SK-N-SH treated with all-trans-retinoic acid at 6 μM for 48 hours (cell line): ENCODE measurements at regions not wholly inside any gene's neighbourhood (a gene's known extent, or its start where the extent isn't known, plus 50 kb on each side); places are given as distances from the start of the nearest gene placed in this dataset.

Experiments
- ATAC-seq: fragments of 200-7000 bp; cut with Tn5 transposase; 3 replicates; pipeline ENCODE4 v1.9.1; 2020; ENCODE audit warnings: mild to moderate bottlenecking, moderate library complexity
- ARNTL ChIP-seq: fragments of 450-650 bp; formaldehyde crosslinking; IDR thresholded peaks from 2 replicates; pipeline ENCODE4 v1.5.0; 2020; ENCODE audit warnings: low read depth, mild to moderate bottlenecking, moderate library complexity, borderline replicate concordance
- BACH2 ChIP-seq: fragments of 250-450 bp; sonication (Bioruptor Pico); IDR thresholded peaks from 2 replicates; pipeline ENCODE4 v1.9.0; 2021; ENCODE audit warnings: mild to moderate bottlenecking, borderline replicate concordance
- CSDC2 ChIP-seq: fragments of 250-450 bp; sonication (Bioruptor Pico); IDR thresholded peaks from 2 replicates; pipeline ENCODE4 v1.5.0; 2020; ENCODE audit warnings: mild to moderate bottlenecking, moderate library complexity
- ESRRG ChIP-seq: fragments of 250-450 bp; sonication (Bioruptor Pico); IDR thresholded peaks from 2 replicates; pipeline ENCODE4 v1.6.1; 2021; ENCODE audit warnings: mild to moderate bottlenecking
- GLIS3 ChIP-seq: fragments of 250-450 bp; sonication (Bioruptor Pico); IDR thresholded peaks from 2 replicates; pipeline ENCODE4 v1.5.0; 2020; ENCODE audit warnings: mild to moderate bottlenecking, moderate library complexity
- ISL1 ChIP-seq: fragments of 250-450 bp; sonication (Bioruptor Pico); IDR thresholded peaks from 2 replicates; pipeline ENCODE4 v2.1.2; 2022; ENCODE audit warnings: mild to moderate bottlenecking, moderate library complexity
- OSR1 ChIP-seq: fragments of 250-450 bp; sonication (Bioruptor Pico); IDR thresholded peaks from 2 replicates; pipeline ENCODE4 v1.8.0; 2022; ENCODE audit warnings: moderate library complexity, mild to moderate bottlenecking, inconsistent platforms
- PPARA ChIP-seq: fragments of 250-450 bp; sonication (Bioruptor Pico); IDR thresholded peaks from 2 replicates; pipeline ENCODE4 v1.5.0; 2020; ENCODE audit warnings: mild to moderate bottlenecking, borderline replicate concordance
- SNAI2 ChIP-seq: fragments of 250-450 bp; sonication (Bioruptor Pico); IDR thresholded peaks from 2 replicates; pipeline ENCODE4 v1.5.0; 2020; ENCODE audit warnings: mild to moderate bottlenecking, moderate library complexity
- TOX ChIP-seq: fragments of 250-450 bp; sonication (Bioruptor Pico); IDR thresholded peaks from 2 replicates; pipeline ENCODE4 v1.8.0; 2021; ENCODE audit warnings: mild to moderate bottlenecking, moderate library complexity, borderline replicate concordance
- ZFP3 ChIP-seq: fragments of 250-450 bp; sonication (Bioruptor Pico); IDR thresholded peaks from 2 replicates; pipeline ENCODE4 v1.5.0; 2020; ENCODE audit warnings: mild to moderate bottlenecking, moderate library complexity
- ZNF565 ChIP-seq: fragments of 450-650 bp; formaldehyde crosslinking; conservative IDR thresholded peaks from 2 replicates; pipeline ENCODE4 v1.5.0; 2020; ENCODE audit warnings: low read depth, mild to moderate bottlenecking, moderate library complexity
- ZNF70 ChIP-seq: fragments of 450-650 bp; formaldehyde crosslinking; IDR thresholded peaks from 2 replicates; pipeline ENCODE4 v1.5.0; 2020; ENCODE audit warnings: mild to moderate bottlenecking, moderate library complexity
- ZNF8 ChIP-seq: fragments of 450-650 bp; formaldehyde crosslinking; IDR thresholded peaks from 2 replicates; pipeline ENCODE4 v1.5.0; 2020; ENCODE audit warnings: mild to moderate bottlenecking, moderate library complexity
- TF ChIP-seq, protein P1 (sequence below): fragments of 250-450 bp; sonication (Bioruptor Pico); IDR thresholded peaks from 2 replicates; pipeline ENCODE4 v1.5.1; 2020; ENCODE audit warnings: low read depth, mild to moderate bottlenecking, moderate library complexity
- TF ChIP-seq, protein P2 (sequence below): fragments of 250-450 bp; sonication (Bioruptor Pico); IDR thresholded peaks from 2 replicates; pipeline ENCODE4 v1.5.1; 2021; ENCODE audit warnings: mild to moderate bottlenecking, moderate library complexity
- TF ChIP-seq, protein P3 (sequence below): fragments of 250-450 bp; sonication (Bioruptor Pico); IDR thresholded peaks from 2 replicates; pipeline ENCODE4 v1.8.0; 2020; ENCODE audit warnings: mild to moderate bottlenecking, moderate library complexity, borderline replicate concordance
- TF ChIP-seq, protein P4 (sequence below): fragments of 250-450 bp; sonication (Bioruptor Pico); IDR thresholded peaks from 2 replicates; pipeline ENCODE4 v1.5.0; 2020; ENCODE audit warnings: mild to moderate bottlenecking, moderate library complexity
- TF ChIP-seq, protein P5 (sequence below): fragments of 250-450 bp; sonication (Bioruptor Pico); IDR thresholded peaks from 2 replicates; pipeline ENCODE4 v1.8.0; 2021; ENCODE audit warnings: low read depth, mild to moderate bottlenecking, moderate library complexity, borderline replicate concordance

DNA sequence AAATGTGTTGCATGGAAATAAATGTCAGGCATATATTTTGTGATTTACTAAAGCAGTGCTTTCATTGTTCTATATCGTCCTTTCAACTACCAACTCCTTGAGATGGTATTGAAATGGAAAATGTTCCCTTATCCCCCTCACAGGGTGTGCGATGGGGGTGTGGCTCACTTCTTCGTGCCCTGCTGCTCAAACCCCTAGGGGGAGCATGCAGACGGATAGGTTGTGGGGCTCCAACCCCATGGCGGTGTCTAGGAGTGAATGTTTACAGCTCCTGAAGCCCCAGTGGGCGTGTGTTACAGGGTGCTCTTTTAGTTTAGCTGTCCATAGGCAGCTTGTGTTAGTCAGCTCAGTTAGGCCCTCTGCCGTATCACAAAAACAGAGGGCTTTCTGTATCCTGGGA, 287.7 kb upstream of the EMCN start:
- no peak for TF ChIP-seq ZNF70
- no peak for TF ChIP-seq BACH2 (CRISPR knock-in tag)
- no peak for TF ChIP-seq ARNTL (CRISPR knock-in tag)
- no peak for TF ChIP-seq ZFP3 (CRISPR knock-in tag)
- no peak for TF ChIP-seq ISL1 (CRISPR knock-in tag)
- TF ChIP-seq ESRRG = no peak
- TF ChIP-seq, protein P1, sequence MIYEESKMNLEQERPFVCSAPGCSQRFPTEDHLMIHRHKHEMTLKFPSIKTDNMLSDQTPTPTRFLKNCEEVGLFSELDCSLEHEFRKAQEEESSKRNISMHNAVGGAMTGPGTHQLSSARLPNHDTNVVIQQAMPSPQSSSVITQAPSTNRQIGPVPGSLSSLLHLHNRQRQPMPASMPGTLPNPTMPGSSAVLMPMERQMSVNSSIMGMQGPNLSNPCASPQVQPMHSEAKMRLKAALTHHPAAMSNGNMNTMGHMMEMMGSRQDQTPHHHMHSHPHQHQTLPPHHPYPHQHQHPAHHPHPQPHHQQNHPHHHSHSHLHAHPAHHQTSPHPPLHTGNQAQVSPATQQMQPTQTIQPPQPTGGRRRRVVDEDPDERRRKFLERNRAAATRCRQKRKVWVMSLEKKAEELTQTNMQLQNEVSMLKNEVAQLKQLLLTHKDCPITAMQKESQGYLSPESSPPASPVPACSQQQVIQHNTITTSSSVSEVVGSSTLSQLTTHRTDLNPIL (CRISPR knock-in tag) = no peak
- ATAC-seq = no peak

DNA sequence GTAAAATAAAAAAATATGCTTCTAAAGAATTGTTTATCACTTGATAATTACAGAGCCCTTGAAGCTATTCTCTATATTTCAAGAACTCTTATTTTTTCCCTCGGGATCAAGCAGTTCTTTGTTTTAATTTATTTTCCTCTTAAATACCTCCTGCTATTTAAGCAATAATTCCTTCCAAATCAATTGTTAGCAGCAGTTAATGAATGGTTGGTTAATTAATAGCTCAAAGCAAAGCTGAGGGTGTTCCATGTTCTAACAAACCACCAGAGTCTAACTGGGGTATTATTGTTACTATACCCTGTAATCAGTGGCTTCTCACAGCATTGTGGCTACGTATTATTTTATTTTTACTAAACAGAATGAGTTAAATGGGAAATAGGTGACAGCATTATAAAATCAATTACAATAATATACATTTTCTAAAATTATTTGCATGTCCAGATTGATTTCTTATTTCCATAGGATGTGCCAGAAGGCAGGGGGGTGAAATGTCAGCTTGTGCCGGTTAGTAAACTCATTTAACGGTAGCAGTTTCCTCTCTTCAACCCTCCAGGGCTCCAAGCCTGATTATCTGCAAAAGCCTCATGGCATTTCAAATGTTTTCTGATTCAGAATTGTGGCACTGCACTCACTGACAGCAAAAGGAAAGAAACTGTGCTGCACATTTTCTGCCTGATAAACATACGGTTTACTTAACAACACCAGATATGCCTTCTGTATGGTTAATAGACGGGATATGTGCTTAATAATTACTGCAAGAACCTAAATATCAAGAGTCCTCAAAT, 286.9 kb upstream of the EMCN start:
- ATAC-seq = no peak
- TF ChIP-seq, protein P2, sequence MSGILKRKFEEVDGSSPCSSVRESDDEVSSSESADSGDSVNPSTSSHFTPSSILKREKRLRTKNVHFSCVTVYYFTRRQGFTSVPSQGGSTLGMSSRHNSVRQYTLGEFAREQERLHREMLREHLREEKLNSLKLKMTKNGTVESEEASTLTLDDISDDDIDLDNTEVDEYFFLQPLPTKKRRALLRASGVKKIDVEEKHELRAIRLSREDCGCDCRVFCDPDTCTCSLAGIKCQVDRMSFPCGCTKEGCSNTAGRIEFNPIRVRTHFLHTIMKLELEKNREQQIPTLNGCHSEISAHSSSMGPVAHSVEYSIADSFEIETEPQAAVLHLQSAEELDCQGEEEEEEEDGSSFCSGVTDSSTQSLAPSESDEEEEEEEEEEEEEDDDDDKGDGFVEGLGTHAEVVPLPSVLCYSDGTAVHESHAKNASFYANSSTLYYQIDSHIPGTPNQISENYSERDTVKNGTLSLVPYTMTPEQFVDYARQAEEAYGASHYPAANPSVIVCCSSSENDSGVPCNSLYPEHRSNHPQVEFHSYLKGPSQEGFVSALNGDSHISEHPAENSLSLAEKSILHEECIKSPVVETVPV (CRISPR knock-in tag) = no peak
- TF ChIP-seq, protein P3, sequence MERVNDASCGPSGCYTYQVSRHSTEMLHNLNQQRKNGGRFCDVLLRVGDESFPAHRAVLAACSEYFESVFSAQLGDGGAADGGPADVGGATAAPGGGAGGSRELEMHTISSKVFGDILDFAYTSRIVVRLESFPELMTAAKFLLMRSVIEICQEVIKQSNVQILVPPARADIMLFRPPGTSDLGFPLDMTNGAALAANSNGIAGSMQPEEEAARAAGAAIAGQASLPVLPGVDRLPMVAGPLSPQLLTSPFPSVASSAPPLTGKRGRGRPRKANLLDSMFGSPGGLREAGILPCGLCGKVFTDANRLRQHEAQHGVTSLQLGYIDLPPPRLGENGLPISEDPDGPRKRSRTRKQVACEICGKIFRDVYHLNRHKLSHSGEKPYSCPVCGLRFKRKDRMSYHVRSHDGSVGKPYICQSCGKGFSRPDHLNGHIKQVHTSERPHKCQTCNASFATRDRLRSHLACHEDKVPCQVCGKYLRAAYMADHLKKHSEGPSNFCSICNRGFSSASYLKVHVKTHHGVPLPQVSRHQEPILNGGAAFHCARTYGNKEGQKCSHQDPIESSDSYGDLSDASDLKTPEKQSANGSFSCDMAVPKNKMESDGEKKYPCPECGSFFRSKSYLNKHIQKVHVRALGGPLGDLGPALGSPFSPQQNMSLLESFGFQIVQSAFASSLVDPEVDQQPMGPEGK (CRISPR knock-in tag) = no peak
- TF ChIP-seq ZNF70 (no peak), ESRRG (no peak)
- TF ChIP-seq, protein P4, sequence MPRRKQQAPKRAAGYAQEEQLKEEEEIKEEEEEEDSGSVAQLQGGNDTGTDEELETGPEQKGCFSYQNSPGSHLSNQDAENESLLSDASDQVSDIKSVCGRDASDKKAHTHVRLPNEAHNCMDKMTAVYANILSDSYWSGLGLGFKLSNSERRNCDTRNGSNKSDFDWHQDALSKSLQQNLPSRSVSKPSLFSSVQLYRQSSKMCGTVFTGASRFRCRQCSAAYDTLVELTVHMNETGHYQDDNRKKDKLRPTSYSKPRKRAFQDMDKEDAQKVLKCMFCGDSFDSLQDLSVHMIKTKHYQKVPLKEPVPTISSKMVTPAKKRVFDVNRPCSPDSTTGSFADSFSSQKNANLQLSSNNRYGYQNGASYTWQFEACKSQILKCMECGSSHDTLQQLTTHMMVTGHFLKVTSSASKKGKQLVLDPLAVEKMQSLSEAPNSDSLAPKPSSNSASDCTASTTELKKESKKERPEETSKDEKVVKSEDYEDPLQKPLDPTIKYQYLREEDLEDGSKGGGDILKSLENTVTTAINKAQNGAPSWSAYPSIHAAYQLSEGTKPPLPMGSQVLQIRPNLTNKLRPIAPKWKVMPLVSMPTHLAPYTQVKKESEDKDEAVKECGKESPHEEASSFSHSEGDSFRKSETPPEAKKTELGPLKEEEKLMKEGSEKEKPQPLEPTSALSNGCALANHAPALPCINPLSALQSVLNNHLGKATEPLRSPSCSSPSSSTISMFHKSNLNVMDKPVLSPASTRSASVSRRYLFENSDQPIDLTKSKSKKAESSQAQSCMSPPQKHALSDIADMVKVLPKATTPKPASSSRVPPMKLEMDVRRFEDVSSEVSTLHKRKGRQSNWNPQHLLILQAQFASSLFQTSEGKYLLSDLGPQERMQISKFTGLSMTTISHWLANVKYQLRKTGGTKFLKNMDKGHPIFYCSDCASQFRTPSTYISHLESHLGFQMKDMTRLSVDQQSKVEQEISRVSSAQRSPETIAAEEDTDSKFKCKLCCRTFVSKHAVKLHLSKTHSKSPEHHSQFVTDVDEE (CRISPR knock-in tag) = no peak
- TF ChIP-seq, protein P1 (CRISPR knock-in tag) = no peak
- TF ChIP-seq, protein P5, sequence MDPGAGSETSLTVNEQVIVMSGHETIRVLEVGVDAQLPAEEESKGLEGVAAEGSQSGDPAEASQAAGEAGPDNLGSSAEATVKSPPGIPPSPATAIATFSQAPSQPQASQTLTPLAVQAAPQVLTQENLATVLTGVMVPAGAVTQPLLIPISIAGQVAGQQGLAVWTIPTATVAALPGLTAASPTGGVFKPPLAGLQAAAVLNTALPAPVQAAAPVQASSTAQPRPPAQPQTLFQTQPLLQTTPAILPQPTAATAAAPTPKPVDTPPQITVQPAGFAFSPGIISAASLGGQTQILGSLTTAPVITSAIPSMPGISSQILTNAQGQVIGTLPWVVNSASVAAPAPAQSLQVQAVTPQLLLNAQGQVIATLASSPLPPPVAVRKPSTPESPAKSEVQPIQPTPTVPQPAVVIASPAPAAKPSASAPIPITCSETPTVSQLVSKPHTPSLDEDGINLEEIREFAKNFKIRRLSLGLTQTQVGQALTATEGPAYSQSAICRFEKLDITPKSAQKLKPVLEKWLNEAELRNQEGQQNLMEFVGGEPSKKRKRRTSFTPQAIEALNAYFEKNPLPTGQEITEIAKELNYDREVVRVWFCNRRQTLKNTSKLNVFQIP (CRISPR knock-in tag) = no peak

DNA sequence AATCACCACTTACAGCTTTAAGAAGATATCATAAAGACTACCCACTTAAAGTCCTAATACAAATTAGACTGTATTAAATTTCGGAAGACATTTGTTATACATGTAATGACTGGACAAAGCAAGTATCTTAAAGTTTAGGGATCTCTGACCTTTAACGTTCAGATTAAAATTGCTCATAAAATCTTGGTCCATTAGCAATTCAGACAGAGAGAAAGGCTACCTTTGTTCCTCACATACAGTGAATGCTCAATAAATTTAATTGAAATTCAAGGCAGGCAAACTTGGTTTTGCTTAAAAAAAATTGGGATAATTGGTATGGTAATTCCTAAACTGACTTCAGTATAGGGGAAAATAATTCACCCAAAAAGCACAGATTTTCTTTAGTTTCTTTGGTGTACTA, 285.9 kb upstream of the EMCN start:
- ATAC-seq = no peak
- TF ChIP-seq TOX (no peak), ZFP3 (CRISPR knock-in tag) (no peak), GLIS3 (CRISPR knock-in tag) (no peak), CSDC2 (no peak), ESRRG (no peak), SNAI2 (no peak), PPARA (no peak), ZNF70 (no peak), OSR1 (no peak), ZNF565 (CRISPR knock-in tag) (no peak), ZNF8 (CRISPR knock-in tag) (no peak), ISL1 (CRISPR knock-in tag) (no peak)
- TF ChIP-seq, protein P2 (CRISPR knock-in tag) = no peak
- TF ChIP-seq, protein P1 (CRISPR knock-in tag) = no peak
- TF ChIP-seq, protein P3 (CRISPR knock-in tag) = no peak
